ENCODE measurements at regions not wholly inside any gene's neighbourhood (a gene's known extent, or its start where the extent isn't known, plus 50 kb on each side); places are given as distances from the start of the nearest gene placed in this dataset.

DNA sequence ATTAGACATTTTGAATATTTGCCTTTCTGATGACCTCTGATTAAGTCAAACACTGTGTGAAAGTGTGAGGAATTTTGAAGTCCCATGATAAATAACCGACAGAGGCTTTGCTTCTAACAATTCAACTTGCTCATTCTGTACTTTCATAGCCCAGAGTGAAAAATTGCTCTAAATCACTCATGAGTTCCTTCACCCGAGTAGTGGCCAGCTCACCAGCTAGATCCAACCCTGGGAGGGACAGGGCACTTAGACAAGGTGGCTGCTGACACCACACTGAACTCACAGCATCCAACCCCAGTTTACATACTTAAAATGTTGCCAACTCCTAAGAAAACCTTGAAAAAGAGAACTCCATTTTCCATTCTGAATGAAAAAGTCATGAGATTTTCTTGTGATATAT, 80.0 kb upstream of the LYZL1 start:
- Histone ChIP-seq H2AFZ (ENCODE audit: low read length) (no peak overlapping the region), H3K27ac (ENCODE audit: insufficient read depth, low read length) (no peak overlapping the region), H3K4me2 (ENCODE audit: extremely low read depth, insufficient read depth, low read length) (no peak overlapping the region), H3K4me1 (ENCODE audit: control insufficient read depth, extremely low read depth, insufficient read depth, low read length) (no peaks in the 10 kb centered on the region), H3K36me3 (ENCODE audit: control insufficient read depth, insufficient read depth, low read length) (no peaks in the 10 kb centered on the region), H3K27me3 (ENCODE audit: control insufficient read depth, insufficient read depth, low read length) (no peaks in the 10 kb centered on the region), H3K79me2 (ENCODE audit: control insufficient read depth, insufficient read depth, low read length) (no peaks in the 10 kb centered on the region), H3K9me3 (ENCODE audit: control insufficient read depth, insufficient read depth, low read depth, low read length) (no peaks in the 10 kb centered on the region), H4K20me1 (ENCODE audit: control insufficient read depth, extremely low read depth, insufficient read depth, low read length) (no peaks in the 10 kb centered on the region), H3K4me3 (replicated peaks in 1 of 4; ENCODE audit: control extremely low read depth in 1 of 4, insufficient read depth in 1 of 4, low read depth in 3 of 4, low read length in 4 of 4) (no peak overlapping the region), H3K9ac (ENCODE audit: insufficient read depth, low read length) (no peak overlapping the region)
- TF ChIP-seq CTCF (conservative IDR thresholded peaks at IDR 0.05 in 1 of 2, IDR thresholded peaks at IDR 0.05 in 1 of 2; ENCODE audit: low read depth in 1 of 2, low read length in 2 of 2) (no peak), EZH2 (IDR thresholded peaks at IDR 0.05; ENCODE audit: low read length, missing control alignments) (no peak)
- DNase-seq (ENCODE audit: low read depth in 2 of 2): no peak

GRCh38 chr10:29209830-29210229, 79.0 kb upstream of the LYZL1 start:
- TF ChIP-seq CTCF (conservative IDR thresholded peaks at IDR 0.05 in 1 of 2, IDR thresholded peaks at IDR 0.05 in 1 of 2; ENCODE audit: low read depth in 1 of 2, low read length in 2 of 2) (no peak), EZH2 (IDR thresholded peaks at IDR 0.05; ENCODE audit: low read length, missing control alignments) (no peak)
- no peak overlapping the region for H3K4me2 ChIP-seq (ENCODE audit: extremely low read depth, insufficient read depth, low read length)
- H3K79me2 ChIP-seq (ENCODE audit: control insufficient read depth, insufficient read depth, low read length): no peaks in the 10 kb centered on the region
- no peaks in the 10 kb centered on the region for H3K4me1 ChIP-seq (ENCODE audit: control insufficient read depth, extremely low read depth, insufficient read depth, low read length)
- no peak overlapping the region for H3K4me3 ChIP-seq (replicated peaks in 1 of 4; ENCODE audit: control extremely low read depth in 1 of 4, insufficient read depth in 1 of 4, low read depth in 3 of 4, low read length in 4 of 4)
- no peak overlapping the region for H3K9ac ChIP-seq (ENCODE audit: insufficient read depth, low read length)
- no peaks in the 10 kb centered on the region for H4K20me1 ChIP-seq (ENCODE audit: control insufficient read depth, extremely low read depth, insufficient read depth, low read length)
- H3K27me3 ChIP-seq (ENCODE audit: control insufficient read depth, insufficient read depth, low read length): no peaks in the 10 kb centered on the region
- no peaks in the 10 kb centered on the region for H3K36me3 ChIP-seq (ENCODE audit: control insufficient read depth, insufficient read depth, low read length)
- H3K9me3 ChIP-seq (ENCODE audit: control insufficient read depth, insufficient read depth, low read depth, low read length): no peaks in the 10 kb centered on the region
- DNase-seq (ENCODE audit: low read depth in 2 of 2): no peak
- no peak overlapping the region for H3K27ac ChIP-seq (ENCODE audit: insufficient read depth, low read length)
- no peak overlapping the region for H2AFZ ChIP-seq (ENCODE audit: low read length)

GRCh38 chr10:29210266-29210868, 78.5 kb upstream of the LYZL1 start:
- Histone ChIP-seq H4K20me1 (ENCODE audit: control insufficient read depth, extremely low read depth, insufficient read depth, low read length) (no peaks in the 10 kb centered on the region), H2AFZ (ENCODE audit: low read length) (no peak overlapping the region), H3K4me1 (ENCODE audit: control insufficient read depth, extremely low read depth, insufficient read depth, low read length) (no peaks in the 10 kb centered on the region), H3K36me3 (ENCODE audit: control insufficient read depth, insufficient read depth, low read length) (no peaks in the 10 kb centered on the region), H3K27ac (ENCODE audit: insufficient read depth, low read length) (no peak overlapping the region), H3K4me2 (ENCODE audit: extremely low read depth, insufficient read depth, low read length) (no peak overlapping the region), H3K9me3 (ENCODE audit: control insufficient read depth, insufficient read depth, low read depth, low read length) (no peaks in the 10 kb centered on the region), H3K9ac (ENCODE audit: insufficient read depth, low read length) (no peak overlapping the region), H3K27me3 (ENCODE audit: control insufficient read depth, insufficient read depth, low read length) (no peaks in the 10 kb centered on the region), H3K79me2 (ENCODE audit: control insufficient read depth, insufficient read depth, low read length) (no peaks in the 10 kb centered on the region), H3K4me3 (replicated peaks in 1 of 4; ENCODE audit: control extremely low read depth in 1 of 4, insufficient read depth in 1 of 4, low read depth in 3 of 4, low read length in 4 of 4) (no peak overlapping the region)
- TF ChIP-seq CTCF (conservative IDR thresholded peaks at IDR 0.05 in 1 of 2, IDR thresholded peaks at IDR 0.05 in 1 of 2; ENCODE audit: low read depth in 1 of 2, low read length in 2 of 2): no peak
- no peak for TF ChIP-seq EZH2 (IDR thresholded peaks at IDR 0.05; ENCODE audit: low read length, missing control alignments)
- DNase-seq (ENCODE audit: low read depth in 2 of 2): no peak

Measured in fibroblast of lung (primary cell).